ENCODE measurements at regions not wholly inside any gene's neighbourhood (a gene's known extent, or its start where the extent isn't known, plus 50 kb on each side); places are given as distances from the start of the nearest gene placed in this dataset.
"Not testable (repeated sequence)": the region's sequence is repeated elsewhere in the genome, so short reads cannot be mapped to it uniquely, and the experiment has no call there.

GRCh38 chr14:42527141-42527540 lies 920.5 kb downstream of the LRFN5 start:
- DNase-seq: no peak

DNA sequence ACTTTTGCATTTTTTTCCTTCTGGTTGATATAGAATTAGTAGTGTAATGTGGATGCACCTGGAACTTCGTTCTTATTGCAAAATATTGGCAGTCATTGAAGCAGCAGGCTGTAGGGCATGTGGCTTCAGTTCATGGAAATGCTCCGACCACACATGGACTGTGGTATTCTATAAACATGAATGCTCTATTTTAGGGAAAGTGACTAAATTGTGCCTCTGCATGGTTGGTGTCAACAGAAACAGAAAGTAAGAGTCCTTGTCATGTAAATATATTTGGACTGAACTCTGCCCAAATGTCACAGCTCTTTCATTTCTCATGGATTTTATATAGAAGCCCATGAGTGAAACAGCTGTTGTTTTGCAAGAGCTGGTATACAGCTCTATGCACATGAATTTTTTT lies 917.0 kb downstream of the LRFN5 start:
- no peak for DNase-seq

GRCh38 chr14:42517806-42518500 lies 911.3 kb downstream of the LRFN5 start:
- no peak for DNase-seq

DNA sequence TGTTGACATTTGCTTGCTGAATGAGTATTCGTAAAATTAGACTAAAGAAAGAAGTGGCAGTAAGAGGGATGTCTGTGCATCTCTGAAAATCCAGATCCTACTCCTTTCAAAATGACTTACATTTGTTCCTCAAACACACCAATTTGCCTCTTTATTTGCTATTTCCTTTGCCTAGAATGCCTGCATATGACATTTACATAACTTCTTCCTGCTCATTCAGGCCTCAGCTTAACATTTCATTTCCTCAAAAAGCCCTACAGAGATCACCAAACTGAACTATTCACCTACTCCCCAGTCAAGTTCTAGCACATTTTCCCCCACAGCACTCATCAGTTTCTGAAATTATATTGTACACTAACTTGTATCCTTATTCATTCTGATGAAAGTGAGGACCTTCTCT lies 907.2 kb downstream of the LRFN5 start:
- DNase-seq: no peak

- DNase-seq: no peak
Observed at GRCh38 chr14:42510071-42510470, 903.4 kb downstream of the LRFN5 start.

DNA sequence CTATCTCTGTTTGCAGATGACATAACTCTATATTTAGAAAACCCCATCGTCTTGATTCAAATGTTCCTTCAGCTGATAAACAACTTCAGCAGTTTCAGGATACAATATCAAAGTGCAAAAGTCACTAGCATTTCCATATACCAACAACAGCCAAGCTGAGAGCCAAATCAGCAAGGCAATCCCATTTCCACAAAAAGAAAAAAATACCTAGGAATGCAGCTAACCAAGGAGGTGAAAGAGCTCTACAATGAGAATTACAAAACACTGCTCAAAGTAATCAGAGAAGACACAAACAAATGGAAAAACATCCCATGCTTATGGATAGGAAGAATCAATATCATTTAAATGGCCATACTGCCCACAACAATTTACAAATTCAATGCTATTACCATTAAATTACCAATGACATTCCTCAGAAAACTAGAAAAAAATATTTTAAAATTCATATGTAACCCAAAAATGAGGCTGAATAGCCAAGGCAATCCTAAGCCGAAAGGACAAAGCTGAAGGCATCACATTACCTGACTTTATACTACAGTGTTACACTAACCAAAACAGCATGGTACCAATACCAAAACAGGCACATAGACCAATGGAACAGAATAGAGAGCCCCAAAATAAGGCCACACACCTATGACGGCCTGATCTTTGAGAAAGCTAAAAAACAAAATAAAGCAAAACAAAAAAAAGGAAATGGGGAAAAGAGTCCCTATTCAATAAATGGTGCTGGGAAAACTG lies 901.7 kb downstream of the LRFN5 start:
- DNase-seq: no peak

DNA sequence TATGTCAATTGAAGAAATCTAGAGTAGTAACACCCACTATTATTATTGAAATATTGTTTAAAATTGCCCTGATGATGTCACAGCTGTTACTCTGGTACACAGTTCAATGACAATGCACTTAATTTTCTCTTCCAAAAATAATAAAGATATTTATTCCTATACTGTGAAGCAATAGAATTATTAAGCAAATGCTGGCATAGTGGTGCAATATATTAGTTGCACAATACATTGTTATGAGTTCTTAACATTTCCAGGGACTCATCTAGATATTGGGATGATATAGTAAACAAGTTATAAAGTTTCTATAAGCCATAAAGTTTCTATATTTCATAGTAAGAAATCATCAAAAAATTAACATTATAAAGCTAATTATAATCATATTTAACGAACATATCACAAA lies 897.8 kb downstream of the LRFN5 start:
- no peak for DNase-seq

GRCh38 chr14:42499137-42499536 lies 892.5 kb downstream of the LRFN5 start:
- DNase-seq: no peak

GRCh38 chr14:42490536-42490935 lies 883.9 kb downstream of the LRFN5 start:
- DNase-seq: no peak

- DNase-seq: no peak
Observed at GRCh38 chr14:42488965-42489364, 882.3 kb downstream of the LRFN5 start.

GRCh38 chr14:42482345-42482971 lies 875.8 kb downstream of the LRFN5 start:
- DNase-seq: not testable (repeated sequence)

- not testable (repeated sequence) for DNase-seq
Observed at GRCh38 chr14:42481714-42482113, 875.0 kb downstream of the LRFN5 start.

DNA sequence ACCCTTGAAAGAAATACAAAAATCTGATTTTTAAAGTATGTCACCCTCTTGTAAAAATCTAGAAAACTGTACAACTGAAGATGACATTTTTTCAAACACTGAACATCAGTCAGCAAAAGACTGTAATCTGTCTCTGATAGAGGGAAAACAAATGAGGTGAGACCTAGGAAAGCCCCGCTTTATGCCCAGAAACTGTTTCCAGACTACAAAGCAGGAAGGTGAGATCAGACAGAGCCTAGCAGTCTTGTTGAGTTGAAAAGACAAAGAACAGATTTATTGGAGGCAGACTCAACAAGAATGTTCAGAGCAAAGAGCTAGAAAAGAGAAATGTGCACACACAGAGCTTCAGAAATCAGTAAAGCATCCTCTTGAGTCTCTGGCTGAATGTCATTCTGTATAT lies 873.6 kb downstream of the LRFN5 start:
- DNase-seq: no peak

- no peak for DNase-seq
Observed at GRCh38 chr14:42475289-42475688, 868.6 kb downstream of the LRFN5 start.

- no peak for DNase-seq
Observed at GRCh38 chr14:42470427-42470719, 863.7 kb downstream of the LRFN5 start.

DNA sequence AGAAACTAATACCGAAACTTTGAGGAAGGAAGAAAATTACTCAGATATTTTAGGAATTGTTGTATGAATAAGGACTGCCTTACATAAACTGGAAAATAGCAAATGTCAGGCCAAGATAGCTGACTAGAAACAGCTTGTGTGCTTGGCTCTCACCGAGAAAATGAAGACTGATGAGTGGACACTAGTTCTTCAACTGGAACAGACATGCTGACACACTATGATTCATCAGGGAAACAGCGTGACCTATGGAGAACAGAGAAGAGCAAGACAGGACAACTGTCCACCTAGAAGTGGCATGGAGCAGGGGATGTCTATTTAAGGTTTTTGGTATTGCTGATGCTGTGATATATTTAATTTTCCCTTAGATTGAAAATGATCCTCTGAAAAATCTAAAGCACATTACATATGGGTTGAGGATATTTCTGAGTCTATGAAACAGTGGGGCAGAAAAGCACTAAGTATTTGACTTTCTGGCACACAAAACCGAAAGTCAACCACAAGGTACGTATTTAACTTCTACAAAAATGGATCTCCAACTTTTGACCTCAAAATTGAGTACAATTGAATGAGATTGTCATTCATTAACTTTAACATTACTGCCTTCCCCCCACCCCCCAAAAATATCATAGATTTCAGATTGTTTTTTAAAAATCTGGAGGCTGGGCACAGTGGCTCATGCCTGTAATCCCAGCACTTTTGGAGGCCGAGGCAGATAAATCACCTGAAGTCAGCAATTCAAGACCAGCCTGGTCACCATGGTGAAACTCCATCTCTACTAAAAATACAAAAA lies 863.2 kb downstream of the LRFN5 start:
- DNase-seq: no peak

DNA sequence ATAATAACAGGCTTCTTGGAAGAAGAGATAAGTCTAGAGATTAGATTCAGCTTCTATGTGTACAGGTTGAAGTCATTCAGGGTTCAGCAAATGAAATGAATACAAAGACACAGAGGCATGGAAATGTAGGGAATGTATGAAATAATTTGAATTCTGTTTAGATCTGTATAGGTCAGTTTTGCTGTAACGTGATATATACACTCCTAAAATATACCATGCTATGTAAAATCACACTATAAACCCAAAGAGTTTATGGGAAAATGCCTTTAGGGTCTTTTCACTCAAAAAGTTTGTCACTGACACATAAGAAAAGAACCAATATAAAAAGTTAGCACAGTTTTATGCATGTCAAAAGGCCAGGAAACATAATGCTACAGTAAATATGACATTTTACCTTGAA lies 854.0 kb downstream of the LRFN5 start:
- no peak for DNase-seq

- DNase-seq: no peak
Observed at GRCh38 chr14:42459171-42459685, 852.6 kb downstream of the LRFN5 start.

GRCh38 chr14:42441615-42442014 lies 834.9 kb downstream of the LRFN5 start:
- no peak for DNase-seq

GRCh38 chr14:42437809-42438208 lies 831.1 kb downstream of the LRFN5 start:
- no peak for DNase-seq

DNA sequence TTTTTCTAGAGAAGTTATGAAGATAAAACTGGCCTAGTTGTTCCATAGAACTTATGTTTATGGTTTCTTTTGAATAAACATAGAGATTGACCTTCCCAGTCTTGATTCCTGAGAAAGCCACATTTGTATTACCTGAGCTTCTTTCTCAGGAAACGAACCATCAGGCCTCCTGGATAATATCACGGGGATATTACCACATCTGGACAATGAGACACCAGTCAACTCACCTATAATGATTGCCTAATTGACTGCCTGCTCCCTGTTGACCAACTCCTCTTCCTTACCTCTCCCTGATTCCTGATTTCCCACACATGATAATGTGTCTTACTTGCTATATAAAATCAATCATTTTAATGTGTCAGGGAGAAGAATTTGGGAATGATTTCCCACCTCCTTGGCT lies 822.7 kb downstream of the LRFN5 start:
- no peak for DNase-seq

DNA sequence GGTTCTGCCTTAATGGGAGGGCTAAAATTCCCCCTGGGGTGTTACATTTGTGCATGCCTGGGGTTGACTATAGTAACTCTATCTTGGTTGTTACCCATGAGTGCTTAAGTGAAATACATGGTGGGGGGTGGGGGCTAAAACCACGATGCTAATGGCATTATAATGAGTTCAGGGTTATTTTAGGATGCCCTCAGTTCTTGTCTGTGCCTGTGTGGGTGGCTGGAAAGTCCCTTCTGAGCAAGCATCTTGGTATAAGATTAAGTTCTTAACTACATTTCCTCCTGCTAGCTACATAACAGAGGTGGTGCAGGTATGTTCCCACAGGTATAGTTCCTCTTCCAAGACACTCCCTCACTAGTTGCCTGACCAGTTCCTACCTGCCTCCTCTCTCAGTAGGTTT lies 822.3 kb downstream of the LRFN5 start:
- no peak for DNase-seq

All from amygdala (tissue), 56 donors.